ENCODE measurements at regions not wholly inside any gene's neighbourhood (a gene's known extent, or its start where the extent isn't known, plus 50 kb on each side); places are given as distances from the start of the nearest gene placed in this dataset.

GRCh38 chr15:100717596-100717995, 115.2 kb downstream of the ASB7 start (continued):
- TF ChIP-seq, protein P1, sequence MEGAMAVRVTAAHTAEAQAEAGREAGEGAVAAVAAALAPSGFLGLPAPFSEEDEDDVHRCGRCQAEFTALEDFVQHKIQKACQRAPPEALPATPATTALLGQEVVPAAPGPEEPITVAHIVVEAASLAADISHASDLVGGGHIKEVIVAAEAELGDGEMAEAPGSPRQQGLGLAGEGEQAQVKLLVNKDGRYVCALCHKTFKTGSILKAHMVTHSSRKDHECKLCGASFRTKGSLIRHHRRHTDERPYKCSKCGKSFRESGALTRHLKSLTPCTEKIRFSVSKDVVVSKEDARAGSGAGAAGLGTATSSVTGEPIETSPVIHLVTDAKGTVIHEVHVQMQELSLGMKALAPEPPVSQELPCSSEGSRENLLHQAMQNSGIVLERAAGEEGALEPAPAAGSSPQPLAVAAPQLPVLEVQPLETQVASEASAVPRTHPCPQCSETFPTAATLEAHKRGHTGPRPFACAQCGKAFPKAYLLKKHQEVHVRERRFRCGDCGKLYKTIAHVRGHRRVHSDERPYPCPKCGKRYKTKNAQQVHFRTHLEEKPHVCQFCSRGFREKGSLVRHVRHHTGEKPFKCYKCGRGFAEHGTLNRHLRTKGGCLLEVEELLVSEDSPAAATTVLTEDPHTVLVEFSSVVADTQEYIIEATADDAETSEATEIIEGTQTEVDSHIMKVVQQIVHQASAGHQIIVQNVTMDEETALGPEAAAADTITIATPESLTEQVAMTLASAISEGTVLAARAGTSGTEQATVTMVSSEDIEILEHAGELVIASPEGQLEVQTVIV (CRISPR knock-in tag; IDR thresholded peaks at IDR 0.05; ENCODE audit: borderline replicate concordance), result no peak

DNA sequence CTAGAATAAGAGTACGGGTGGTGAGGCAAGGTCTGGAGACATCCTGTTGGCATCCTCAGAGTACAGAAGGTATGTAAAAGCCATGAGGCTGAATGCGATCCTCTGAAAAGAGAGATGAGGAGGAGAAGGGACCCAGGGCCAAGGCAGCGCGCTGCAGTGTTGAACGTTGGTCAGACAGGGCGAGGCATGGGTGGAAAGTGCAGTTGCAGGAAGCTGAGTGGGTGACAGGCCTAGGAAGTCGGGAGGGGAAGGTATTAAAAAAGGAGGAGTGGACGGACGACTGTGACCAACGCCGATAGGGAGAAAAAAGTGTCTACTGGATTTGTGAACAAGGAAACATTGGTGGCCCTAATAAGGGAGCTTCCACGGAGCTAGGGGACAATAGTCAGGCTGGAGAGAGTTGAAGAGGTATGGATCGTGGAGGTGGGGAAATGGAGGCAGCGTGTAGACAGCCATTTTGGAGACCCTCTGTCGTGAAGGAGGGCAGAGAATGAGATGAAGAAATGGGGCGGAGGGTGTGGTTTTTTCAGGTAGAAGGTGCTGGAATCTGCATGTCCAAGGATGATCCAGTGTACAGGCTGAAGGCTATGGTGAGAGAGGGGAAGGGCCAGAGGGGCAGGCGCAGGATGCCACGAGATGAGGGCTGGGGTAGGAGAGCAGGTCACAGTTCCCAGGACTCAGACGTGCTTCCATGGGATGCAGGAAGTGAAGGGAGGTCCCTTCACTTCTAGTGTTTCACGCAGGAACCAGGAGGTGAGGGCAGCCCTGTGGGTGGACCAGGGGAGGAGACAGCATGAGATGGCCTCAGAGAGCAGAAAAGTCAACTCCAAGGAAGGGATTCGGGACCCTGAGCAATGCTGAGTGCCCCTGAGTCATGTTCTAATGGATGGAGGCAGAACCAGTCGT, 115.9 kb downstream of the ASB7 start:
- H3K27me3 ChIP-seq (ENCODE audit: control insufficient read depth in 2 of 2, insufficient read depth in 2 of 2, low read length in 2 of 2), result peaks cover under 1 to 28% of the 10 kb centered on the region in 2 experiments; a peak in 3 of 5 replicates
- in situ Hi-C loops (cut with MboI), result no loop called here
- ATAC-seq (no peak), DNase-seq (ENCODE audit: extremely low read depth in 1 of 4, low spot score in 3 of 4) (no peak), FAIRE-seq (no peak)
- CTCF ChIA-PET (ENCODE audit: low intra/inter-chr PET ratio), result no interaction called here
- no TSS peak for BruUV-seq (replicated peaks)
- H3K4me3 ChIP-seq, result no peak overlapping the region
- H3K9ac ChIP-seq (ENCODE audit: insufficient read depth in 1 of 2, low read depth in 2 of 2, low read length in 2 of 2), result no peak overlapping the region
- intact Hi-C loops (cut with micrococcal nuclease), result no loop called here
- 3% methylated on average over 21 of the region's 22 CpGs for WGBS (ENCODE audit: insufficient coverage, low coverage, missing lambda C conversion rate)
- 0 out of 2 replicates have a peak, but pooled peaks cover 4% of the 10 kb centered on the region for H4K20me1 ChIP-seq (replicated peaks; ENCODE audit: control insufficient read depth, insufficient read depth, low read length)
- TF ChIP-seq SMC3 (conservative IDR thresholded peaks at IDR 0.05; ENCODE audit: insufficient read depth, low read depth, low read length) (no peak), CBX1 (IDR thresholded peaks at IDR 0.05; ENCODE audit: low read depth) (no peak), EWSR1 (IDR thresholded peaks at IDR 0.05; ENCODE audit: borderline replicate concordance, low read depth, partially characterized antibody) (no peak), USF1 (CRISPR knock-in tag; IDR thresholded peaks at IDR 0.05) (no peak), E2F5 (CRISPR knock-in tag; IDR thresholded peaks at IDR 0.05) (no peak), PCBP1 (IDR thresholded peaks at IDR 0.05; ENCODE audit: low read depth, low read length, poor library complexity, severe bottlenecking) (no peak), STAT5A (IDR thresholded peaks at IDR 0.05; ENCODE audit: borderline replicate concordance, low read length) (no peak)
- no peaks in the 10 kb centered on the region for H3K36me3 ChIP-seq (ENCODE audit: control insufficient read depth, insufficient read depth, low read length)
- H3K4me2 ChIP-seq (ENCODE audit: insufficient read depth, low read length), result no peak overlapping the region
- no peaks in the 10 kb centered on the region for H3K9me1 ChIP-seq (ENCODE audit: control insufficient read depth, insufficient read depth, low read length)
- no peaks in the 10 kb centered on the region for H3K4me1 ChIP-seq (replicated peaks in 1 of 2; ENCODE audit: control insufficient read depth in 2 of 2, insufficient read depth in 2 of 2, low read length in 2 of 2)
- H3K9me3 ChIP-seq (replicated peaks; ENCODE audit: control insufficient read depth, insufficient read depth, low read depth, low read length), result no peaks in the 10 kb centered on the region
- H3K79me2 ChIP-seq (ENCODE audit: control insufficient read depth, insufficient read depth, low read length), result no peaks in the 10 kb centered on the region
- no peak overlapping the region for H3K27ac ChIP-seq (ENCODE audit: extremely low read depth, low read depth, low read length)
- H2AFZ ChIP-seq (ENCODE audit: low read depth, low read length), result no peak overlapping the region
- POLR2A ChIA-PET, result interaction anchor here (0.7 to 0.9 kb wide), 2 partner anchors 9 to 133 kb away, joined by 5 to 6 read pairs; no protein-coding TSS in a partner anchor

Measured in K562 (cell line).